HG02870 (cell line): ENCODE measurements at regions not wholly inside any gene's neighbourhood (a gene's known extent, or its start where the extent isn't known, plus 50 kb on each side); places are given as distances from the start of the nearest gene placed in this dataset.

Source experiments
- ATAC-seq: cut with Tn5 transposase; IDR thresholded peaks from one replicate; pipeline ENCODE4 v1.9.1; 2021; ENCODE audit warnings: mild to moderate bottlenecking, moderate library complexity; ENCODE audit not compliant: unreplicated experiment

DNA sequence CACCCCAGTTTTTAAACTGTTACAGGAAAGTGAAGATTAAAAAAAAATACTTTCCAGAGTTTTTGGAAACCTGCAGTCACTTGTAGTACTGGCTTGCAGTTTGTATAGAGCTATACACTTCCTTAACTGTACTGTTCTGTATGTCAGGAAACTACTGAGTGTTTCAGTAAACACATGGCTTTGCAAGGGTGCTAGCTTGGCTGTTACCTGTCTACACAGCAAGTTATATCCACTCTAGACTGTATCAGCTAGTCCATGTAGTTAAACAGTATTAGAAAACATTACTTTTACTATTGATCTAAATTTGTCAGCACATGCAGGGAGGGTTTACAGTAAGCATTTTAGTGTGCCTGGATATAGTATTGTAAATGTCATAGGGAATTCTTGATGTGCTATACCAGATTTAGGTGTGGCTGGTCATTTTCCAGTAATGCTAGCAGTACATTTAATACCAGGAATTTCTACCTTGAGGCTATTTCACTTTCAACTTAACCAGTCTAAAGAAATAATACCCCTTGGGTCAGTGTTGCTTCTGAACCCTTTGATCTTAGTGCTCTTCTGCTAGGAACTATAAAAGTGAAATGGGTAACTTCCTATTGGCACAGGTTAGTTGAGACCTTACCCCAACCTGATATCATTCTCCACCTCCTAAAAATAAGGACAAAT is 192.3 kb upstream of the ANKRD50 start:
- no peak for ATAC-seq

DNA sequence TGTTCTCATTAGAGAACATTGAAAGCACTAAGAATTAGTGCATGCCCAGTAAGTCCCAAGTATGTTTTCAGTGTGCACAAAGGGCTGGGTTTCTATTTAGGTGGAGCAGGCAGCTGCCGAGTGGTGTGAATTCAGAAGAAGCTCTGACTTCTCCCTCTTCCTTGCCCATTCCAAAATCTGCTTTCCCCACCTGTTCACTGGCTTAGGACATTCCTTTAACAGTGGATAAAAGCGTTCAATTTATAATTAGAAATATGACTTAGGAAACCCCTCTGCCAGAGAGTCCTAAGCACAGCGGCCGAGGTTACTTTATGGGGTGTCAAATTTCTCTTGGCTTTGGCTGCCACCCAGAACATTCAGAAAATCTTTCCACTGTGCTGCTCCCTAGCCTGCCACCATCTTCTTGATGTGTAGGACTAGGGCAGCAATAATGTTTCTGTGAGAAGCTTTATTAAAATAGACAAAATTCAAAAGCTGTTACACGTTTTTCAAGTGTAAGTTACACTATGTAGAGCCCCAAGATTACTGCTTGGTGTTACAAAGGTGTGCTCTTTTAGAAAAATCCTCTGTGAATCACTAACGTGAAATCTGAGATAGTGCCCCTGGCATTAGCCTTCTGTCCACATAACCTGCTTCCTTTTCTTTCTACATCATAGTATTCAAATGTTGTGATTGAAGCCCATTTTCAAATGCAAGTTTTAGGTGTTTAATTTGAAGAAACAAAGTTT is 191.6 kb upstream of the ANKRD50 start:
- no peak for ATAC-seq

DNA sequence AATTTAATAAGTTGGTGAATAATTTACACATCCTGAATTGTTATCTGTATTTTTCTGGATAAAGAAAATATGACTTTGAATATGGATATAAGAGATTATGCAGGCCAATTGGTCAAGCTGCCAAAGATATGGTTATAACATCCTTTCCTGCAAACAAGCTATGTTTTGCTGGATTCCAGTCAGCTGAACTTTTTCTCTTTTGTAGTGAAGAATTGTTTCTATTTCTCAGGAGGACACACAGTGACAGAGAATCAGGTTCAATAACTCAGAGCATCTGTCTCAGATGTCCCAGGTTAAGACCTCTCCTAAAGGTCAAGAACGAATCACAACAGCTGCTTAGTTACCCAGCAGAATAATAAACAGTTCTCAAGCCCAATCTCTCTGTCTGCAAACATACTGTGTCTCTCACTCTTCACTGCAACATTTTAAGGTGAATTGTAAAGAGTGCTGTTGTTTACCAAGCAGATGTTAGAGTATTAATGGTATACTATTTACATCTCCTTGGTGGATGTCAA is 189.5 kb upstream of the ANKRD50 start:
- ATAC-seq: no peak

DNA sequence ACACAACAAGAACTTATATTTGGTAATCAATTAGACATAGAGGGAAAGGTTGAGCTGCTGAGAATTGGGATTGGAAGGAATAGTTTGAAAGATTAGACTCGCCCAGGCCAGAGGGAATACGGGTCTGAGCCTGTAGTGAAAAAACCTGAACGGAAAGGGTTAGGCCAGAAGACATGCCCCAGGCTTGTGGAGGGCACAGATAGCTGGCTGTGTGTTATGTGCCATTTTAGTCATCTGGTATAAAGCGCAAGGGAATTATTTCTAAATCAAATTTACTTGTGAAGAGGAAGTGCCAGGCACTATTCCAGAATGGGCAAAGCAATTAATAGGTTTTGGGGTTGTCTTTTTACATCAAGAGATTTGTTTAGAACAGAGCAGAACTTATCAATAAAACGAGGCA is 187.5 kb upstream of the ANKRD50 start:
- ATAC-seq: no peak

DNA sequence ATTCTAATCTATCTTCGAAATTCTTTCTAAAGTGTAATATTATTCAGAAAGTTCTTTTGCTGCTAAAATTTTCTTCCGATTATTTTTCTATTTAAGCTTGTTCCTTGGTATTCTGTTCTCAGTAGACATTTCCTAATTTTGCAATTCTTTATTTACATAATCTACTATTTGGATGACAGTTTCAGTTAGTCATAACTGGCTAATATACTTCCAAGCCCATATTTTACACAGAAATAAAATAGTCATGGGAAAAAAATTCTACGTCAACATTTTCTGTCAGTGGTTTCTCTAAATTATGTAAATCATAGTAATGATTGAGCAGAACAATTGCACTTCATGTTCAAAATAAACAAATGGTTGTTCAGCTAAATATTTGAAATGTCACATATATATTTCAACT is 178.0 kb upstream of the ANKRD50 start:
- no peak for ATAC-seq

DNA sequence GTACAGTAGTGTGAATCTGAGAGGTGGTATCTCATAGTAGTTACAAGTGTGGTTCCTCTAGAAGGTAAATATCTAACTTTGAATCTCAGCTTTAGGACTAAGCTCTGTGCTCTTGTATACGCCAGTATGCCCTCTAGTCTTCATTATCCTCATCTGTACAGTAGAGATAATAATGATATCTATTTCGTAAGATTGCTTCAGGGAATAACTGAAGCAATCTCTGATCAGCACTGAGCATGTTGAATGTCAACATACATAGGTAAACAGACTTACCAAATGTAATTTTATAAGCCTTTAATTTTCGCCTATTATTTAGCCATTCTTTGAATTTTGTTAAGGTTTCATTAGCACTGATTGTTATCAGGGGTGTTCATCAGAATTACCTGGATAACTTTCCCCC is 175.2 kb upstream of the ANKRD50 start:
- ATAC-seq: no peak

DNA sequence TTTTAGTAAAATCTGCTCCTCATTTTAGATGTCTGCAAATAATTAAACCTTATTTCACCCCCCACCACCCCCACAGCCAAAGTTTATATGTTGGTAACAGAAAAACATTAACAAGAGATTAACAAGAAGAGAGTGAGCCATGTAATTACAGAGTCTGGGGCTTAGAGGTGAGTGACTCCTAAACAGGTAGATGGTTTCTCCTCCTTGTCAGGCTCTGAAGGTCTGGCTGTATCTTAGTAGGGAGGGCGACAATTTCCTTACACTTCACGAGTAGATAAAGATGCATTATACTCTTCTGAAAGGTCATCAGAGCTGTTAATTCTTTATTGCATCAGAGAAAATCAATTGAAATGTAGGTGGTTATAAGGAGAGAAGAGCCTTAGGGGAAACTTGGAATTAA is 171.8 kb upstream of the ANKRD50 start:
- ATAC-seq: no peak

DNA sequence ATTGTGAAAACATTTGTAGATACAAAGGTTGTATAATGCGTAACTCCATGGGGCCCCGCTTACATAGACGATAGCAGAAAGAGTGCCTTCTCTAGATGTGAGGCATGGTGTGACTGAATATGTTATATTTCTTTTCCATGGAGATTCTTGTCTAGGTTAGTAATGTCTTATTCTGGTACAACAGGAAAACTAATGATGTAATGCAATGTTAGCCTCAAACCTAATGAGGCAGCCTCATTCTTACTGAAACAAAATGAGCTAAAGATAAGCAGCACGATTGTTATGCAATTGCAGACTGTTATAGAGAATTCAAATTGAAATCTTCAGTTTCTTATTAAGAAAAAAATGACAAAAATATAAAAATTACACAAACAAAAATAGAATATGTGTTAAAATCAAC is 171.1 kb upstream of the ANKRD50 start:
- ATAC-seq: no peak

DNA sequence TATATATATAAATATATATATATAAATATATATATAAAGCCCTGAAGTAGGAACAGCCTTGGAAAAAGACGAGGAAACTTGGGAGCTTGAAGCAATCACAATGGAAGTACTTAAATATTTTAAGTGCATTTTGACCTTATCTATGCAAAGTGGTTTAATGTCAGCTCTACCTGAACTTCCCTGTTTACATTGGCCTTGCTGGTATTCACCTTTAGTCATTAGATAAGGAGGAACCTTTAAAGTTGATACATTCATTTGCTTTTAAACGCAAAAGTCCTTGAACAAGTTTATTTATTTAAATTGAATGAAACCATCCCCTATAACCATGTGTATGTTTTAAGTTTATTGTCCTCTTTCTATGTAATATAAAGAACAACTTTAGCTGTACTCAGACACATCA is 166.7 kb upstream of the ANKRD50 start:
- ATAC-seq: no peak

DNA sequence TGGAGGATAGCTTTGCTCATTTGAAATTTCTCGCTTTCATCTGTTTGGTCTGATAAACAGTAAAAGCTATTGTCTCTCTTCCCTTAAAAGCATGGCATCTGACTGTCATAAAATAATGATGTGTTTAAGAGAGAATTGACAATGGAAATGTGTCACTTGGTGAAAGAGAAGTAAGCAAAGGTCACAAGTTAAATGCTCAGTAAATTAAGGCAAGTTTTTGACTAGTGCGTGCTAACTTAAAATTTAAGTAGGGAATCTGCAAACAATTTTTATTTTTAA is 161.6 kb upstream of the ANKRD50 start:
- ATAC-seq: no peak

DNA sequence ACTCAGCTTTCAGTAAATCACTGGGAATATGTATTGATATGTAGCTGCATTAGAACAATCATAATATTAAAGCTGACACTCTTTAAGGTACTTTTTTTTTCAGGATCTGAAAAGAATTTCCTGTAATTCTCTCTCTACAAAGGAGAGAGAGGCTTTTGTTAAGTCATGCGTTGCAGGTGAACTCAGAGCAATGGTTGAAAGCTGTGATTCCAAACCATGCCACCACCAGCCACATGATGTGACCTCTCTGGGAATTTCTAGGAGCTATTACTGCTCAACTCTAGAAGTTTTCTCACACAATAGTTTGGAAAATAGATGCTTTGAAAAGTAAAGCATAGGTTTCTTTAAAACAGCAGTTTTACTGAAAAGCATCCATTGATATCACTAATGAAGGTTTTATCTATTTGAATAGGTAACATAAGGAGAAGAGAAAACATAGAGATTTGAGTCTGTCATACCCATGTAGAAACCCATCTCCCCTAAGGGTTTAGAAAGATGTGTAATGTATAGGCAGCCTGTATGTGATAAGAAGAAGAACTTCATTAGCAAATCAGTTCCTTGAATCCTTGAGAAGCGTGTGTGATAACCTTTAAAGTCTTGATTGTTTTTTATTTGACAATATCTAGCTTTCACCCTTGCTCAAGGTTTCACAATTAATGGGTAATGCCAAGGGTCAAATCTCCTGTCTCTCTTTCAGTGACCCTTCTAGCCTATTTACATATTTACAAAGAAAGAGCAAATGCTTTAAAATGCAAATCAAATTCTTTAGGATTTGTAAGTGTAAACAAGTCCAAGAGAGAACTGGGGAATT is 161.0 kb upstream of the ANKRD50 start:
- no peak for ATAC-seq

DNA sequence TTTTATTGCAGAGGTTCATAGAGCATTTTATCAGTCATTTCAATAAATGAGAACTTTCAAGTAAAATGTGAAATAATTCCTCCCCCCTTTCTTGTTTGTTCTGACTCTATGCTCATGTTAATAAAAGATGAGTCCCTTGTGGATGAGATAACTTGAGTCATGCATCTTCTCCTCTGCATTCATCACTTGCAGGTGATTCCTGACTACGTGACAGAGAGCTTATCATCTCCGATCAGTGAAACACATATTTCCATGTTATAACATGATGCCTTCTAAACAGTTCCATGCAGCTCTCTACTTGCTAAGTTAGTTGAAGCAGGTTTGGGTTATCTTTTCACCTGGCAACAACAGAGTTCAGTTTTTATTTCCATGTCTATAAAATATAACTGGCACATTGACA is 160.1 kb upstream of the ANKRD50 start:
- ATAC-seq: no peak

DNA sequence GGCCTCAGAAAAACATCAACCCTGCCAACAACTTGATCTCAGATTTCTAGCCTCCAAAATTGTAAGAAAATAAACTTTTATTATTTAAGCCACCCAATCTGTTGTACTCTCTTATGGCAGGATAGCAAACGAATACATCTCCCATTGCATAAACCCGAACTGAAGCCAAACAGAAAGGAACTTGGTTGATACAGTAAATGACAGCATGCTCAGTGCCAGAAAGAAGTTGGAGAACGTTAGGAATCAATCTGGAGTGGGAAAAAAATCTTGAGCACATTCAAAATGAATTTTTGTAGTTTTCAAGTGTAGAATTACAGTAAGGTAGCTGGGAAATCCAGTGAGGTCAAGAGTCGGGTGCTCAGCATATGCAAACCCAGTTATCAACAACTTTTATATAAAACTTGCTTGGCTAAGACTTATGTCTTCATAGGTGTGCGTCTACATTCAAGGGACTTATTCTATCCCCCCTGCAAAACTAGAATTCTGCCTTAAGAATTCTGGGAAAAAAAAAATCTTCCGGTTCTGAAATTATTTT is 157.5 kb upstream of the ANKRD50 start:
- ATAC-seq: no peak

DNA sequence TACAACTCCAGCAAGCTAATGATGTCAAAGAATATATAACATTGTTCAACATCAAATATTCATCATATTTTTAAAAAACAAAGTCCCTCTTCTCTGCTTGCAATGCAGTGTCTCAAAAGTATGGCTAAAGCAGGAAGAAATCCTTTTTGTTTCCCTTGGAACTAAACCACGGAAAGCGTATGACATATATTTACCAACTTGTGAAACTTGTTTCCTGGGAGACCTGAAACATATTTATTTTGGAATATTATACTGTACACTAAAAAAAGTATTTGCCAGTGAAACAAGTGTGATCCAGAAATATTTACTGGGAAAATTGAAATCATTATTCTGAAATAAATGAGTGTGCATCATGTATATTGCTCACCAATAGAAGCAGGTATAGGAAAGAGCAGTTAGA is 156.0 kb upstream of the ANKRD50 start:
- no peak for ATAC-seq

DNA sequence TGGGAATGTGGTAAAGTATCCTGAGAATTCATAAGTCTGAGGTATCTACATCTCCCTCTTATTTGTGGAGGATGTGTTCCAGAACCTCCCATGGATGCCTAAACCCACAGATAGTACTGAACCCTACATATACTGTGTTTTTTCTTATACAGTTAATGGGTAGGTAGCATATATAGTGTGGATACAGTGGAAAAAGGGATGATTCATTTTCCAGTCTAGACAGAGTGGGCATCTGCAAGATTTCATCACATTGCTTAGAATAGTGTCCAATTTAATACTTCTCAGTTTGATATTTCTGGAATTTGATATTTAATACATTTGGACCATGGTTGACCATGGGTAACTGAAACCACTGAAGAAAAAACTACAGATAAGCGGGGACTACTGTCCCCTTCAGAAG is 155.0 kb upstream of the ANKRD50 start:
- ATAC-seq: no peak

DNA sequence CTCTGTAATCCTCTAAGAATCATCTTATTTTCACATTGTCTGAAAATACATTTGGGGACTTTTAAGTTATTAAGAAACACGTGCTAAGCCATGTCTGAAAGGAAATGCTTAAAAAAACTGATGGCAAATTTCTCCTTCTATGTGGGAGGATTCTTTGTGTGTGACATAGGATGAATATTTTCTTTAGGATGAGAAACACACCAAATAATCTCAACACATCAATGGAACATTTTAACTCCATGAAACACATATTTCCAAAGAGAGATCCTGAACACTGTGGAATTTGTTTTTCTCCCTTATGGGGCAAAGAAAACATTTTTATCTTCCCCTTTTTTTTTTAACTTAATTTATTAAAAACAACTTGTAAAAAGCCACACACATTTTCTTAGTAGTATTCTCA is 153.8 kb upstream of the ANKRD50 start:
- ATAC-seq: no peak

DNA sequence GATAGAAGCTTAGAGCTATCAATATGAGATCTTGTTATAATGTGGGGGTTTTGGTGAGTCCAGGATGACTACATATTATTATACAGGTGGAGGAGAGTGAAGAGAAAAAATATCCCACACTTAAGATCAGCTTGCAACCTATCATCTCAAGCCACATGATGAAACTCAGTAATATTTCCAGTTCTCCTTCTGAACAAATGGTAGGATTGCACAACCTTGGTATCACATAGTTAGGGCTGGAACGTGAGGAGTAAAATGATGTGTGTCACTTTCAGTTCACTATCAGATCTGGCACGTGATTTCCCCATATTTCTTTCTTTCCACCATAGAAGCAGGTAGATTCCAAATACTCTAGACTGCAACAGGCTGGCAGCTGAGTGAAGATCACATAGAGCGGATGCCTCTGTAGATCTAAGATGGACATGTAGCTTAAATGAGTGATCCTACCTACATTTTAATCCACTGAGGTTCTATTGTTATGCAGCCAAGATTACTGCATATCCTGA is 150.6 kb upstream of the ANKRD50 start:
- ATAC-seq: no peak

DNA sequence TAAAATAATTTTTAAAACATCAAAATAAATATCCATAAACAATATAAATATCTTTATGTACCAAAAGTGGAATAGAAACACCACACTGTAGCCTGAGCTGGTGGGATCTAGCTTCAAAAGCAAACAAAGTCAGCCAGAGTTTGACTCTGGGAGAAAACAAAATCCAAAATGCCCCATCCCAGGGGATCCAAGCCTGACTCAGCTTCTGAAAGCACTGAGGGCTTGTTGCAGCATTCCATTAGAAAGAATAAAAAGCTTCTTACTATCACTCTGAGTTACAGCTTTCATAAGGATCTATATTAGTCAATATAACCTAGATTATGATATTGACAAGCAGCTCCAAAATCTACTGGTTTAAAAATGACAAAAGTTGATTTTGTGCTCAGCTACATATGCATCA is 149.7 kb upstream of the ANKRD50 start:
- no peak for ATAC-seq

DNA sequence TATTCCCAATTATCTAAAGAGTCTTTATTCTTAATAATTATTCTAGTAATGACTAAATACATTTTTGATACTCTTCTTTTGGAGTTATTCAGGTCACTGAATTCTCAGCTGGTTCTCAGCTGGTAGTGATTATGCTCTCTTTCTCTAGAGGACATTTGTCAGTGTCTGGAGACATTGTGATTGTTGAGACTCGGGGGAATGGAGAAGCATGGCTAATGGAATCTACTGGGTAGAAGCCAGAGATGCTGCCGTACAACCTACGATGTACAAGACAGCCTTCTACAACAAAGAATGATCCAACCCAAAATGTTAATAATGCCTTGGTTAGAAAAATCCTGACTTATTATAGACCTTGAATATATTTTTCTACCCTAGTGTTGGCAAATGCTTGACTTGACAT is 149.2 kb upstream of the ANKRD50 start:
- no peak for ATAC-seq

DNA sequence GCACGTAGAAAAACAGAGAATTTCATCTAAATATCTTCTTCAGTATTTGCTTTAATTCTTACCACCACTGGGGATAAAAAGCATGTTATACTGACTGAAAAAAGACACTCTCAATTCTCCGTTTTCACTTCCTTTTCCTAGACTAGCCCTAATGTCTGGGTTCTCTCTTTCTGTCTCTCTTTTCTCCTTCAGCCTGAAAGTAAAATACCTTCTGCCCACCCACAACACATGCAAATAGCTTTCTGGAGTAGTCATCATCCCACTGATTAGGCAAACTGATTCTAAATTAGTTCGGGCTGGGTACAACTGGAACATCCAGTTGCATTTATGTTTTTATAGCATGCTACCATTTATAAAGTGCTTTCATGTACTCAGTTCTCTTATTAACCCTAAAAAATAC is 142.4 kb upstream of the ANKRD50 start:
- ATAC-seq: peak; percentile 96

DNA sequence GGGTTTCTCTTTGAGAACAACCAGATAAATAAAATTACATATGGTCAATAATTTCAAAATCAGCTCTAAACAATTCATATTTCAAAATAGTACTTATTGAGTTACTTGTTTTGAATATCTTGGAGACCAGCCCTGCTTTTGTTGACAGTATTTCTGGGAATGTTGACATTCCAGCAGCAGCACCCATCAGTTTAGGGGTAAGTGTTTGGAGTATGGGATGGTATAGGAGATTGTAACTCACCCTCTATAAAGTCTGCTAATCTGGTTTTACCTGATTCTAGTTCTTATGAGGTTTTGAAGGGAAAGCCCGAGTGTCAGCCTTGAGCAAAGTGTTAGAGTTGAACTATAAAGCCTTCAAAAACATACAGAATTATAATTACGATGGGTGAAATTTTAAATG is 139.2 kb upstream of the ANKRD50 start:
- ATAC-seq: no peak

DNA sequence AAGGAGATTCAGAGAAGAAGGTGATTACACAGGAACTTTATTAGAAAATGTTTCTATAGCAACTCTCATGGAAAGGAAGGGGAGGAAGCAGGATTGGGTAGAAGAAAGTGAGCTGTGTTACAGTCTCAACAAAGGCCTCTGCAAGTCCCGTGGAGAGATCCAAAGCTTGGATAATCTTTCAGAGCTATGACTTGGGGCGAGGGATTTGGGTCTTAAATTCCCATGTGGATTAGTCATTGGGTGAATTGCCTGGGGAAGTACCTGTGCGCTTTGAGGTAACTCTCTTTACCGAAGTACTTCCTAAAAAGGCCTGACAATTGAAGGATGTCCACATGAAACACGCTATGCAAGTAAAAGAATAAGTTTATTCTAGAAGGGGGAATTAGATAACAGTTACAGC is 133.8 kb upstream of the ANKRD50 start:
- no peak for ATAC-seq
